ENCODE measurements at regions not wholly inside any gene's neighbourhood (a gene's known extent, or its start where the extent isn't known, plus 50 kb on each side); places are given as distances from the start of the nearest gene placed in this dataset.

GRCh38 chr2:157184161-157184895, 73.2 kb upstream of the GALNT5 start:
- no peak for DNase-seq (ENCODE audit: low spot score)

DNA sequence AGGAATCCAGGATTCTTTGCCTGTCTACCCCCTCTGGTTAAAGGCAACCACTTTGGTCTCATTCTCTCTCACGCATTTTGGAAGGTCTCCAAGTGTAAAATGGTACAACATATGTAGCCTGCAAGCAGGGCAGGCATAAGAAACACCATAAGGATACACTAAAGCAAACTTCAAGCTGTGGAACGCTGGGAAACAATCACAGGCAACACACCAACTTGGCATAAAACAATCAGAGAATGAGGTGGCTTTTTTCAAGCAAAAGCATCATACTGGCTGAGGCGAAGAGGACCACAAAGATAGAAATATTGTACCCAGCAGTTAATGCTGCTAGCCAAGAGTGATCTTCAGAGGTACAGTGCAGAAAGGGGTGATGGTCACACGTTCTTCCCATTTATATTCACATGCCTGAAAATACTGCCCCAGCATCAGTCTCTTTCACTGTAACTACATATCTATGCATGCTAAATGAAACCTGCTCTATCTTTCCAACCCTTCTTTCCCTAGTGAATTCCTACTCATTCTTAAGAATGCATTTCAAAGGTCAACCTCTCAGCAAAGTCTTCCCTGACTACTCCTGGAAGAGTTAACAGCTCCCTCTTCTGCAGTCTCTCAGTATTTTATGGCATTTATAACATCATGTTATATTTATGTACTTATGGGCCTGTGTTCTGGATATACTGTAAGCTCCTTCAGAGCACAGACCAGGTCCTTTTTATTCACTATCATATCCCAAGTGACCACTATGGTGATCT, 71.9 kb upstream of the GALNT5 start:
- DNase-seq (ENCODE audit: low spot score), result no peak

GRCh38 chr2:157190151-157190550, 67.4 kb upstream of the GALNT5 start:
- DNase-seq (ENCODE audit: low spot score), result peak; percentile 20

DNA sequence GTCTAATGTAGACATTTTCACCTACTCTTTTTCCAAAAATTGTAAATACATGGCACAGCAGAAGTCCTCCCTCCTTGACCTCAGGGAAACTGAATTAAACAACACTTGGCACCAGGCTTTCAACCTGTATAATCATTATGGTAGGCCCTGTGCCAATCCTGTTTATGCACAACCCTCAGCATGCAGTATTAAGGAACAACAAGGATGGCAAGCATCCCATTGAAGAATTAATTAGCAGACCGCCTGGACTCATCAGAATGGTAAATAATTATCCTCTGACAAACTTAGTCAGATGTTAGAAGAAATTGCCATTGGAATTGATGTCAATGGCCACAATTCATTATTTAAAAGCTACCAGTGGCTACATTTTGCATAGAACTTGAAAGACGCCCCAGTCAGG, 66.3 kb upstream of the GALNT5 start:
- DNase-seq (ENCODE audit: low spot score), result no peak

DNA sequence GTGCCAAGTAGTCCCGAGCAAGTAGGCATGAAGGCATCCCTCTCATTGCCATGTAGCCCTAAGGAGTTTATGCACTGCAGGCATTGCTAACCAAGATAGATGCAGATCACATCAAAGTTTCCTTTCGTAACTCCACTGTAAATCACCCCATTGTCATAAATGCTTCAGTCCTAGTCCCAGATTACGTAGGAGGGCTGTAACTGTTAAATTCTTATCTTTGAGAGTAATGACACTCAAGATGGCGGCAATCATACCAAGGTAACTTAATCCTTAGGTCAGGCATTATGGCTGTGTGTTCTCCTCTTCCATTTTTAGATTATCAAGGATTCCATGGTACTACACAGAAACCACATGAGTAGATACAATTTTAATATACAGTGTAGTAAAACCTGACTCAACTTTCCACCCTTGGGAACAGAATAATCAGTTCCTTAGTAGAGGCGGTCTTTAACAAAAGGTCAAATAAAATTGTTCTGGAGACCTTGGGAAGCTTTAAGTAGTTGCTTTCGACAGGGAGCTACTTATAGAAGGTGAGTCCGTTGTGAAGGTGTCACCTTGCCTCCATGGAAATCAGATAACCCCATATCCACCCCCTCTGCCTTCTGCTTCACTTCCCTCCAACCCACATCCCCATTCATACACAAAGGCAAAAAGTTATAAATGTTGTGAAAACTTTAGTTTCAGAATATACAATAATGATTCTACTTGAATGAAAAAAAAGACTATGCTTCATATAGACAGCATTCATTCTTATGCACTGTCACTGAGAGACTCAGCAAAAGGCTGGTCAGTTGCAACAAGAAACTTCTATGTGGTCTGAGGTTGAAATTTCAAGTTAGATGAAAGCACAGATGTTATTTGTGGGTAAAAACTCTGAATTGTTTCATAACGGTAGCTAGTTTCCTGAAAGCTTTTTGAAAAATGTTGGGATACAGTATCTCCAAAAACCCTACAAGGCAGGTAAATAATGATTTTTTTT, 64.8 kb upstream of the GALNT5 start:
- no peak for DNase-seq (ENCODE audit: low spot score)

DNA sequence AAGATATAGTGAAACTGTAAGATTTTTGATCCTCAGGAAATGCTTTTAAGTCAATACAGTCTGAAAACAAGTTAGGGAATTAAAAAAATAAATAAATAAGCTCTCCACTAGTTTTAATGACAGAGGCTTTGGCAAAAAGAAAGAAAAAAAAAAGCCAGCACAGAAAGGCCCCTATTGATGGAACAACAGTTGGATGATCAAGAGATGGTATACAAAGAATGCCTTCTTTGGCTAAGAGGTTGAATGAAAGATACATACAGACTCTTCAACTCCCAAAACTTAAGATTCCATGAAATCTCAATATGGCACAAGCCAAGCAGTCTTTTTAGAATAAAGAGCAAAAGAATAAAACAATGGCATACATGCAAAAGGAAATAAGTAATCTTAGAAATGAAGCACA, 64.0 kb upstream of the GALNT5 start:
- DNase-seq (ENCODE audit: low spot score), result no peak

GRCh38 chr2:157194097-157194688, 63.3 kb upstream of the GALNT5 start:
- DNase-seq (ENCODE audit: low spot score), result peak; percentile 49

- DNase-seq (ENCODE audit: low spot score), result peak; percentile 75
Measured at GRCh38 chr2:157194844-157195243, 62.7 kb upstream of the GALNT5 start.

DNA sequence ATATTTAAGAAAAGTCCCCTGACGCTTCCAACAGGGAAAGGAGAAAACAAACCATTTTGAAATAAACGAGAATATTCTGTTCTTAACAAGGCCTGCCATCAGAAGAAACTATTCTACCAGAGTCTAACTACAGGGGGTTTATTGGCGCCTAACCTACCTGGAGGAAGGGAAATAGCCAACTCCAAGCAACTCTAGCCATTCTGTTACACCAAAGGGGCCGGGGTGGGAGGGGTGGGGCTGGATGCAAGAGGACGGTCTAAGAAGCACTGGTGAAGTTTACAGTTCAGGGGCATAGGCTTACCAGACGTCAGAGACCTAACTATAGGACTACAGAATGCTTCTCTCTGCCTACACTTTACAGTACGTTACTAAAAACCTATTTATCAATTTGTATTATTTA, 60.5 kb upstream of the GALNT5 start:
- DNase-seq (ENCODE audit: low spot score), result no peak

DNA sequence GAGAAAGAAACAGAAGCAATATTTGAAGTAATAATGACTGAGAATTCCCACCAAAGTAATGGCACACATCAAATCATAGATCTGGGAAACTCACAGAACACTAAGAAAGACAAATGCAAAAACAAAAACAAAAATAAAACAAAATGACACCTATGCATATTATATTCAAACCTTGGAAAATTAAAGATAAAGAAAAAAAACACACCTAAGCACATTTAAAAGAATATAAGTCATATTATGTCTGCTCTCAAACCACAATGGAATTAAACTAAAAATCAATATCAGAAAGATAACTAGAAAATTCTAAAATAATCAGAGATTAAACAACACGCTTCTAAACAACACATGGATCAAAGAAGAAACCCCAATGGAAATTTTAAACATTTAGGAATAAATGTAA, 59.7 kb upstream of the GALNT5 start:
- DNase-seq (ENCODE audit: low spot score), result no peak

DNA sequence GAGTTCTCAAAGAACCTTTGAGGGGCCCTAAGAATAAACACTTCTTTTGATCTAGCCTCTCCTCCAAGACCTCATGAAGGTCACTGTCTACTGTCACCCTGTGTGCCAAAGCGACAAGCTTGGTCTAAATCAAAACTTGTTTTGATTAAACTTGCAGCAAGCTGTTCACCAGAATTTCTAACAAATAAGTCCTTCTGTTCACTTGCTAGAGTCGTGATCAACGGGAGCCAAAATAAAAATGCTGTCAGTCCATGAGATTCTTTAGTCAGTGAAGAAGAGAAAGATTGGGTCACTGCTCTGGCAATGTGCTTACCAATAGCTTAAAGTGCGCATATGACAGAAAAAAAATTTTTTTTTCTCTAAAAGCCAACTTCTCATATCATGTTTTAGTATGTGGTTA, 53.9 kb upstream of the GALNT5 start:
- no peak for DNase-seq (ENCODE audit: low spot score)

DNA sequence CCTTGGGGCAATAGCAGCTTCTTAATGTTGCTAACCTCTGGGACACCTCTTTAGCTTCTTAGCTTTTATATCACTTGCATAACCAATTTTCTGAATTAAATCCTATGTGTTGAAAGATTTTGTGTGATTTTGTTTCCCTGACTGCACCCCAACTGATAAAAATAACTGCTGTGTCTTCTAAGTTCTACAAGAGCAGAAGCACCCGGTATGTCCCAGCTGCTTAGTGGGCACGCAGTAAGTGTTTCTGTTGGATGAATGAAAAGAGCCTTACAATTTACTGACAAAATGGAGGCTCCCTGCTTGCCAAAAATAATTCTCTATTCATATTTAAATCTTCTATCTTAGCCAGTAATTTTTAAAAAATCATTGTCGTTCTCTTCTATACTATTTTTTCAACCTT, 53.1 kb upstream of the GALNT5 start:
- no peak for DNase-seq (ENCODE audit: low spot score)

DNA sequence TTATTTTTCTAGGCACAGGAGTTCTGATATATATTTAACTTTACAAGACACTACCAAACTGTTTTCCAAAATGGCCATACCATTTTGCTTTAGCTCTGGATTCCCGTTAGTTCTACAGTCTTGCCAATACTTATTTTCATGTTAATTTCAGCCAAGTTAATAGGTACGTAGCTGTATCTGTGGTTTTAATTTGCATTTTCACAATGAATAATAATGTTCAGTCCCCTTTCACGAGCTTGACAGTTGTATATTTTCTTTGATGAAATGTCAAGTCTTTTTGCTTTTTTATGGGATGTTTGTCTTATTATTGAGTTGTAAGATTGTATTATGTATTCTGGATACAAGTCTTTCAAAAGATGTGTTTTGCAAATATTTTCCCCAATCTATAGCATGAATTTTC, 50.6 kb upstream of the GALNT5 start:
- DNase-seq (ENCODE audit: low spot score), result no peak
